ENCODE measurements at regions not wholly inside any gene's neighbourhood (a gene's known extent, or its start where the extent isn't known, plus 50 kb on each side); places are given as distances from the start of the nearest gene placed in this dataset.

DNA sequence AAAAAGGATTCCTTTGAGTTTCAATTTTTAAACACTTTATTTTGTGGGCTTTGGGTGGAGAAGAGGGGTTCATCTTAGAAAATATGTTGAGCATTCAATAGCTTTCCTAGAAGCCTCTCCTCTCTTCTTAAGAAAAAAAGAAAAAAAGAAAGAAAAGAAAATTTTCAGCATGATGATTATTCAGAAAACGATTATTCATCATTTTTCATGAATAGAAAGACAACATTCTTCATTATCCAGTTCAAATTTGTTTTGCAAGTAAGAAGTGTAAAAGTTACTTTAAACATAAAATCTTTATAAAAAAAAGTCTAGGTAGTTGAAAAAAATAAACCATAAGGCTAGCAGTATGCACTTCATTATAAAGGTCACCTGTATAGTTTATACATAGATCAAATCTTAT, 636.5 kb downstream of the IRX1 start:
- H3K36me3 Mint-ChIP-seq = no peaks in the 10 kb centered on the region
- no peak overlapping the region for H3K4me3 Mint-ChIP-seq
- DNase-seq (ENCODE audit: low spot score) (no peak), ATAC-seq (no peak)
- peaks cover 0 to 3% of the 10 kb centered on the region in 2 donors for H3K4me1 Mint-ChIP-seq (ENCODE audit: low read depth in 2 of 2)
- H3K27me3 Mint-ChIP-seq = peaks cover 0 to 3% of the 10 kb centered on the region in 2 donors
- H3K9me3 Mint-ChIP-seq = peaks cover 10% of the 10 kb centered on the region
- no peak overlapping the region for H3K27ac Mint-ChIP-seq

DNA sequence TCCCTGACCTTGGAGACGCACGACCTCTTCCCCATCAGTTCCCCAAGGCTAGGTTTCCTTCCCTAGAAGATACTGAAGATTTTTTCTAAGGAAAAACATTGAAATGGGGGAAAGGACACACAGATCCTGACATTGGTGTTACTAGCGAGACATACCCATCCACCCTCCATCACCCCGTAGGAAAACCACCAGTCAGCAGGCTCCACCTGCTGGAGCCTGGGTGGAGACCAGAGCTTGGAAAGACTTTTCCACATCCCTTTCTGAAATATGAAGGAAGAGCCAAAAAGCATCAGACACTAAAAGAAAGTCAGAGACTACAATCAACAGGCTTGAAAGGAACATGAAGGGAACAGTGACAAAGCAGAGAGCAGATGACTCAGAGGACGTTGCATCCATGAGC, 638.0 kb downstream of the IRX1 start:
- Mint-ChIP-seq H3K27me3 (peaks cover 0 to 5% of the 10 kb centered on the region in 2 donors), H3K4me1 (ENCODE audit: low read depth in 2 of 2) (peaks cover 0 to 3% of the 10 kb centered on the region in 2 donors), H3K27ac (no peak overlapping the region), H3K36me3 (no peaks in the 10 kb centered on the region), H3K4me3 (no peak overlapping the region), H3K9me3 (peaks cover 14% of the 10 kb centered on the region)
- ATAC-seq = no peak
- no peak for DNase-seq (ENCODE audit: low spot score)

GRCh38 chr5:4243479-4244264, 648.0 kb downstream of the IRX1 start:
- Mint-ChIP-seq H3K27ac (no peak overlapping the region), H3K4me1 (ENCODE audit: low read depth in 2 of 2) (no peaks in the 10 kb centered on the region), H3K36me3 (peaks cover 9% of the 10 kb centered on the region), H3K27me3 (peaks cover 7 to 14% of the 10 kb centered on the region in 2 donors), H3K9me3 (peaks cover 4% of the 10 kb centered on the region), H3K4me3 (no peak overlapping the region)
- no peak for ATAC-seq
- no peak for DNase-seq (ENCODE audit: low spot score)

DNA sequence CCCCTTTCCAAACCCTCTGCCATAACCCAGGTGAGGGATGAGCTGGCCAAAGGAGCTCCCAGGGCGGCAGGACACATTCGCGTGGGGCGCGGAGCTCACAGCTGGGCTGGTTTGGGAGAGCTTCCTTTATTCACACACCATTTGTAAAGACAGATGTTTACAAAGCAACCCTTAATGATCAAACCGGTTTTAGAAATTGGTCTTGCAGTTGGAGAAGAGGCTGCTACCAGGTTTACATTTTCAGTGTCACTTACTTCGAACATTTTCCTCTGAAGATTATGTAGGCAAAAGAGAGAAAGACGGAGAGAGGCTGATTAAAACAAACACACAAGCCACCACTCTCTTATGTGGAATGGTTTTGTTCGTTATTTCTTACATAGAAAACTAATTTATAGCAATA, 648.7 kb downstream of the IRX1 start:
- ATAC-seq = no peak
- Mint-ChIP-seq H3K4me1 (ENCODE audit: low read depth in 2 of 2) (no peaks in the 10 kb centered on the region), H3K9me3 (no peaks in the 10 kb centered on the region), H3K36me3 (peaks cover 9% of the 10 kb centered on the region), H3K27ac (no peak overlapping the region), H3K27me3 (peaks cover 7 to 10% of the 10 kb centered on the region in 2 donors), H3K4me3 (no peak overlapping the region)
- no peak for DNase-seq (ENCODE audit: low spot score)

- Mint-ChIP-seq H3K9me3 (no peaks in the 10 kb centered on the region), H3K36me3 (peaks cover 9% of the 10 kb centered on the region), H3K4me1 (ENCODE audit: low read depth in 2 of 2) (no peaks in the 10 kb centered on the region), H3K4me3 (no peak overlapping the region), H3K27me3 (peaks cover 7 to 10% of the 10 kb centered on the region in 2 donors), H3K27ac (no peak overlapping the region)
- DNase-seq (ENCODE audit: low spot score) (no peak), ATAC-seq (no peak)
Measured at GRCh38 chr5:4245076-4245475, 649.4 kb downstream of the IRX1 start.

- no peak for DNase-seq (ENCODE audit: low spot score)
- H3K27me3 Mint-ChIP-seq = peaks cover 7 to 10% of the 10 kb centered on the region in 2 donors
- no peak overlapping the region for H3K4me3 Mint-ChIP-seq
- no peak for ATAC-seq
- no peak overlapping the region for H3K27ac Mint-ChIP-seq
- H3K9me3 Mint-ChIP-seq = no peaks in the 10 kb centered on the region
- H3K4me1 Mint-ChIP-seq (ENCODE audit: low read depth in 2 of 2) = no peaks in the 10 kb centered on the region
- peaks cover 9% of the 10 kb centered on the region for H3K36me3 Mint-ChIP-seq
Measured at GRCh38 chr5:4245511-4245910, 649.9 kb downstream of the IRX1 start.

DNA sequence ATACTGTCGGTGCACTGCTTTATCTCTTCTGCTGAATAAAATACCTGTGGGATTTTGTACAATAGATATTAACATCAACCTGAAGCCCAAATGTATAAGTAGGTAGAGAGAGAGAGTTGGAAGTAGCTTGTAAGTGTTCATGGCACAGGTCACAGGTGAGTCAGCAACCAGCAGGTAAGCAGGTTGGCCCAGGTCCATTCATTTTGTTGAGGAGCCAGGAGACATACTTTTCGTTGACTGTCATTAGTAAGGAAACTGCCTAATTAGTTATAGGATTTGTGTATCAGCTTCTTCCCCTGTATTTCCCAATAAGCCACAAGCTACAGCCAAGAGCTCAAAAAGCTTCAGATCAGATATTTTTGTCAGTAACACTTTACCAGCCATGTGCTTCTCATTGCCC, 650.8 kb downstream of the IRX1 start:
- no peak for DNase-seq (ENCODE audit: low spot score)
- no peaks in the 10 kb centered on the region for H3K4me1 Mint-ChIP-seq (ENCODE audit: low read depth in 2 of 2)
- H3K4me3 Mint-ChIP-seq = no peak overlapping the region
- no peak overlapping the region for H3K27ac Mint-ChIP-seq
- no peaks in the 10 kb centered on the region for H3K9me3 Mint-ChIP-seq
- peaks cover 9% of the 10 kb centered on the region for H3K36me3 Mint-ChIP-seq
- no peak for ATAC-seq
- H3K27me3 Mint-ChIP-seq = peaks cover 7 to 11% of the 10 kb centered on the region in 2 donors

GRCh38 chr5:4250254-4250653, 654.6 kb downstream of the IRX1 start:
- DNase-seq (ENCODE audit: low spot score) (no peak), ATAC-seq (no peak)
- Mint-ChIP-seq H3K36me3 (peaks cover 9% of the 10 kb centered on the region), H3K4me3 (no peak overlapping the region), H3K27ac (no peak overlapping the region), H3K27me3 (peaks cover 3 to 9% of the 10 kb centered on the region in 2 donors), H3K9me3 (no peaks in the 10 kb centered on the region), H3K4me1 (ENCODE audit: low read depth in 2 of 2) (no peaks in the 10 kb centered on the region)

DNA sequence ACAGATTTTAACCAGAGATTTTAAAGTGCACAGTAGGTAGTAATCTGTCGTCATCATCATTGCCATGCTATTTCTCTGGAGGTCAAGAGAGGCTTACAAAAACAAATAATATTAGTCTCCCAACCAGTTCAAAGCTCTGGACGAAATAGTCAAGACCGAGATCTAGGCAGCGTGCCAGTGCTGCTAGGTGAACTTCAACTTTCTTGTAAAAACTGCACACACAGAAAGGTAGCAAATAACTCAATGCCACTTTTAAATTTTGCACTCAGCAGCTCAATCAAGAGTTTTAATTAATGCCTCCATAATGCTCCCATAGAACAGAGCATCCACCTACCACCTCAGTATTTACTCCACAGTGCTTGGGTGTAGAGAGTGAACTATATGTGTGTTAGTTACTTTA, 656.8 kb downstream of the IRX1 start:
- DNase-seq (ENCODE audit: low spot score) = no peak
- H3K4me1 Mint-ChIP-seq (ENCODE audit: low read depth in 2 of 2) = no peaks in the 10 kb centered on the region
- ATAC-seq = no peak
- no peaks in the 10 kb centered on the region for H3K9me3 Mint-ChIP-seq
- H3K4me3 Mint-ChIP-seq = no peak overlapping the region
- H3K36me3 Mint-ChIP-seq = peaks cover 5% of the 10 kb centered on the region
- no peak overlapping the region for H3K27ac Mint-ChIP-seq
- peaks cover 0 to 5% of the 10 kb centered on the region in 2 donors for H3K27me3 Mint-ChIP-seq

DNA sequence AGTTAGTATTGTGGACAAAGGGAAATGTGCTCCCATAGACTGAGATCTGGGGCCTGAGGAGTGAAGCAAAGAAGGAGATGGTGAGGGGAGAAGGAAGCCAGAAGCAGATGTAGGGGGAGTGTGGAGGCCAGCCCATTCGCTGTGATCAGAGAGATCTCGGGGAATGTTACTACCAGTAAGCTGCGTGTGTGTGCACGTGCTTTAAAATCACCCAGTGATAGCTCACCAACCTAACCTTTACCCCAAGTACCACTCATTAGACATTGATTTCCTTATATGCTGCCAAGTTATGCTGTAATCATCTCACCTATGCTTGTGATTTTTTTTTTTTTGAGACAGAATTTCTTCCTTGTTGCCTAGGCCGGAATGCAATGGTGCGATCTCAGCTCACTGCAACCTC, 659.1 kb downstream of the IRX1 start:
- Mint-ChIP-seq H3K9me3 (no peaks in the 10 kb centered on the region), H3K27ac (no peak overlapping the region), H3K27me3 (peaks cover 0 to 2% of the 10 kb centered on the region in 2 donors), H3K4me1 (ENCODE audit: low read depth in 2 of 2) (no peaks in the 10 kb centered on the region), H3K4me3 (no peak overlapping the region), H3K36me3 (no peaks in the 10 kb centered on the region)
- DNase-seq (ENCODE audit: low spot score) (no peak), ATAC-seq (no peak)

DNA sequence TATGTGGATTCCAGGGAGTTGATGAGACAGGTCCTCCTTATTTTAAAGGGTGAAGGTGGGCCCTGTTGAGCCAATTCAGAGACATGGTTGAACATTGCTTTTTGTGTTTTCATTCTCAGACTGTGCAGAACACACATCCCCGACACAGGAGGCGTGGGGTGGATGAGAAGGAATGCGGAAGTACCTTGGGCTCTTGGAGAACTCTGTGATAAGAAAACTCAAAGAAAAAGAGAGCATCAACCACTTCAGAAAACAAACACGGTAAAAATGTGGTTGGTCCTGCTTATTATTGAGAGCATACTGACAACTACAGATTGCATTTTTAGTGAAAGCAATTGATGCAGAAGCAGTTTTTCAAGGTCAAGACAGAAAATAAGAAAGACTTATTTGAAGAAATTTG, 659.8 kb downstream of the IRX1 start:
- DNase-seq (ENCODE audit: low spot score) (no peak), ATAC-seq (no peak)
- Mint-ChIP-seq H3K36me3 (no peaks in the 10 kb centered on the region), H3K4me1 (ENCODE audit: low read depth in 2 of 2) (no peaks in the 10 kb centered on the region), H3K9me3 (no peaks in the 10 kb centered on the region), H3K27ac (no peak overlapping the region), H3K27me3 (peaks cover 0 to 2% of the 10 kb centered on the region in 2 donors), H3K4me3 (no peak overlapping the region)

- Mint-ChIP-seq H3K4me3 (no peak overlapping the region), H3K9me3 (no peaks in the 10 kb centered on the region), H3K4me1 (ENCODE audit: low read depth in 2 of 2) (no peaks in the 10 kb centered on the region), H3K27ac (no peak overlapping the region), H3K36me3 (no peaks in the 10 kb centered on the region), H3K27me3 (peaks cover 0 to under 1% of the 10 kb centered on the region in 2 donors)
- ATAC-seq (no peak), DNase-seq (ENCODE audit: low spot score) (no peak)
Measured at GRCh38 chr5:4258170-4258569, 662.5 kb downstream of the IRX1 start.

DNA sequence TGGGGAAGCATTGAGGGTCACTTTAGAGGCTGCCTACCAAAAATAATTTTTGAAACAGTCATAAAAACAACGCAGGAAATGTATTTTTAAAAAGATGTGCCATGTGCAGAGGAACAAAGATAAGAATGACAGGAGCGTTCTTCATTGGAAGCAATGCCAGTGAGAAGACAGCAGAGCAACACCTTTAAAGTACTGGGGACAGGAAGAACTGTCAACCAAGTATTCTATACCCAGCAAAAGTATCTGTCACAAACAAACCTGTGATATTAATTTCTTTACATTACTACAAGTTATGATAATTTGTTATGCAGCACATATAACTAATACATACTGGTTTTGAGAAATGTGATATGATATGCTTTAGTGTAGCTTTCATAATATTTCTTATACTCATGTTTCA, 675.6 kb downstream of the IRX1 start:
- ATAC-seq (no peak), DNase-seq (ENCODE audit: low spot score) (no peak)
- Mint-ChIP-seq H3K4me1 (ENCODE audit: low read depth in 2 of 2) (peaks cover 0 to 4% of the 10 kb centered on the region in 2 donors), H3K4me3 (no peak overlapping the region), H3K9me3 (peaks cover 7% of the 10 kb centered on the region), H3K27me3 (no peaks in the 10 kb centered on the region), H3K36me3 (no peaks in the 10 kb centered on the region), H3K27ac (no peak overlapping the region)

GRCh38 chr5:4275232-4275631, 679.6 kb downstream of the IRX1 start:
- Mint-ChIP-seq H3K4me3 (no peak overlapping the region), H3K27ac (no peak overlapping the region), H3K36me3 (no peaks in the 10 kb centered on the region), H3K9me3 (peaks cover 4% of the 10 kb centered on the region), H3K4me1 (ENCODE audit: low read depth in 2 of 2) (peaks cover 0 to 4% of the 10 kb centered on the region in 2 donors), H3K27me3 (no peaks in the 10 kb centered on the region)
- ATAC-seq = no peak
- DNase-seq (ENCODE audit: low spot score) = no peak

DNA sequence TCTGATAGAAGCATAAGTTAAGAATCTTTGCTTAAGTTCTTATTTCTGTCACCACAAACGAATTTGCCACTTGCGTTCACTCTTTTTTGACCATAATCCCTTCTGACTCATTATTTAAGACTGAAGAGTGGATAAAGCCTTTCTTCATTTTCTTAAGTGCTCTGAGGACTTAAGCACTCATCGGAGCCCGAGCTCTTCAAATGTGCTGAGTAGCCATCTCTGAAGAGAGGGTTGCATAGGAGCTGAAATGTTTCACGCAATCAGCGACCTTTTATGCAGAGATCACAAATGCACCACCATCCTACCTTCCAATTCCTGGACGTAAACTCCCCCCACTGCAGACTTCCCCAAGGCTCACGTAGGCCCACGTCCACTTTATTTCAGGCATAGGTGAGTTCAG, 699.2 kb downstream of the IRX1 start:
- DNase-seq (ENCODE audit: low spot score) (no peak), ATAC-seq (no peak)
- peaks cover 0 to 4% of the 10 kb centered on the region in 2 donors for H3K27me3 Mint-ChIP-seq
- no peaks in the 10 kb centered on the region for H3K36me3 Mint-ChIP-seq
- no peak overlapping the region for H3K27ac Mint-ChIP-seq
- H3K9me3 Mint-ChIP-seq = no peaks in the 10 kb centered on the region
- H3K4me1 Mint-ChIP-seq (ENCODE audit: low read depth in 2 of 2) = no peaks in the 10 kb centered on the region
- H3K4me3 Mint-ChIP-seq = no peak overlapping the region
